HuH-7.5 (cell line): ENCODE measurements at regions not wholly inside any gene's neighbourhood (a gene's known extent, or its start where the extent isn't known, plus 50 kb on each side); places are given as distances from the start of the nearest gene placed in this dataset.
A peak's percentile ranks its signal among the peaks of the same experiment; 100 is the strongest.

Experiments used
- DNase-seq: peaks from one replicate; pipeline ENCODE4 v3.0.0; 2011; ENCODE audit warnings: low spot score

DNA sequence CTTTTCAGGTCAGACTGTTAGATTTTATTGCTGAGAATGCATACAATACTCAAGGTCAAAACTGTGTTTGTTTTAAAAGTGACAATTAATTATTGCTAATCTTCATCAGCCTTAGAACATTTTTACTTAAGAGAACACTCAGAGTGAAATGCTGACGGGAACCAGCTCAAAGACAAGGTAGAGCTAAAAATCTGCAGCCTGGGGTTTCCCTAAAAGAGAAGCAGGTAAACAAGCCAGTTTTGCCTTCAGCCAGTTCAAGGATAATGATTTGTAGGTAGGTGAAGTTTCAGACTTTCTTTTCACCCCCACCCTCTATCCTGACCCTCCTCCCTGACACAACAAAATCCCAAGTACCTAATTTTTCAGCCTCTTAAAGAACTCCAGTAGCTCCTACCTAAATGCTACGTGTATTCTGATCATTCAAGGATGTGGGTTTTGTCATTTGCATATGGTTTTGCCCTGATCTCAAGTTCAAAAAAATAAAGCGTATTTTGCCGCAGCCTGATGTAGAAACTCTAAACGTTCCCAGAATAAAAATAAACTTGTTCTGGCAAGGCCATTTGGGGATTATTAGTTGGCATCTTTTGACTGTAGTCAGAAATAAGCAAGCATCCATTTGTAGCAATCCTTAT lies 407.2 kb downstream of the EFNA5 start:
- DNase-seq = no peak

DNA sequence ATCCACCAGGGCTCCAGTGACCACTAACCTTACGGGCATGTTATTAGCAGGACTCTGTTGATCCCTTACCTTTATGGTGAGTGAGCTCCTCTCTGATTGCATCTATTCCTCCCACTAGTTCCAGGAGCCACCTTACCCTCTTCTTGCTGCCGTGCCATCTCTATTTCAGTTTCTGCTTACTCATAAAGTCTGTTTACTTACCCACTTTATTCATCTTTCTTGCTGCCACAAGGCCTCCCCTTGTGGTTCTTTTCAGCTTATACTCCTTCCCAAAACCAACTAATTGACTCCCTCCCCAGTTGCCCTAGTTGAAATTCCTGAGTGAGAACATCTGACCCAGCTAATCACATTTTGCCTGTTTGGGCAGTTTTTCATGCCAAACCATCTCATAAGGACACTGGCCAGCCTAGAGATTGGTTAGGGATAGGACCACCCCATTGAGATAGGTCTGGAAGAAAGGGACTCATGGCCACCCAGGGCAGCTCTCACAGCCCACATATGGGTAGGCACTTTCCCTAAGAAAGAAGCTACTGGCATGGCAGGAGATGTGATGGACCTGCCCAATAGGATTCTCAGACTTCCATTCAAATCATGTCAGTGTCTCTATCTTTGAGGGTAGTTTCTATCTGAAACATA lies 412.7 kb downstream of the EFNA5 start:
- no peak for DNase-seq

GRCh38 chr5:107254902-107255234 lies 415.9 kb downstream of the EFNA5 start:
- no peak for DNase-seq

DNA sequence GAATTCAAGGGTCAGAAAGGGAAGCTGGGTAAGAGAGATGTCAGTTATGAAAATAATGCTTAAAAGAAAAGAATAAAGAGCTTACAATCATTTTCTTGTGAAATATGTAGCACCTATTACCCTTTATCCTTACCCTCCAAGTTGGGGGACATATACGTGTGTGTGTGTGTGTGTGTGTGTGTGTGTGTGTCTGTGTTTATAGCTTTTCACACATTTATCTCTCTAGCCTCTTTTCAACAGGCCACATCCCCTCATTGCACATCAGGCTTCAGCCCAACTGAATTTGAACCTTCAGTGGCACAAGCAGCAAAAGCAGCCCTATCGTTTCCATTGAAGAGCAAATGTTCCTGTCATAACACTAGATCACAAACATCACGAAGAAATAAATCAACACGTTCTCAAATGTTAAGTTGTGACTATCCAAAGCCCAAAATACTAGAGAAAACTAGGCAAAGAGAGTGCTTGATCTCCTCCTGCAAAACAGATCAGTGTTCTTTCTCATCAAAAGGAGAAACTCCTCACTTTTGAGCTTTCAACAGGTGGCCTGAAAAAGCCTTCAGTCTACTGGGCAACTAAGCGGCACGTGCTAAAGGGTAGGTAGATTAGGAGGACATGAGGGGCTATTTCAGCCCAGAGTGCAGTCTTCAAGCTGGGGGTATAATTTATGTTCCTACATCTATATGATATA lies 416.4 kb downstream of the EFNA5 start:
- DNase-seq = no peak

DNA sequence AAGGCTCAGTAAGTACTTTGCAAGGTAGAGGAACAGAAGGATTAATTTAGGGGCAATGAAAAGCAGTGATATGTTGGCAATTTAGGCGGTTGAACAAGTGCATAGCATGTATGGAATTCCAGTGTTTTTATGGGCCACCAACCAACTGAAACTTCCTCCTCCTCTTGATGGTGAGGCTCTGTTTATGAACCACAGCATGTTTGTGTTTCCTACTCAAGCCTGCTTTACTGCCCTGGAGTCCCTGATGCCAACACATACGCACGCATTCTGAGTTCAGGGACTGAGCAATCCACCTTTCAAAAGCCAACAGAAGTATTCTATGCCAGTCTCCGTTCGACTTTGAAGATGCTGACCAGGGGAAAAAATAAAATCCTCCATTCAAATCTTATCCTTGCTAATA lies 417.5 kb downstream of the EFNA5 start:
- no peak for DNase-seq

DNA sequence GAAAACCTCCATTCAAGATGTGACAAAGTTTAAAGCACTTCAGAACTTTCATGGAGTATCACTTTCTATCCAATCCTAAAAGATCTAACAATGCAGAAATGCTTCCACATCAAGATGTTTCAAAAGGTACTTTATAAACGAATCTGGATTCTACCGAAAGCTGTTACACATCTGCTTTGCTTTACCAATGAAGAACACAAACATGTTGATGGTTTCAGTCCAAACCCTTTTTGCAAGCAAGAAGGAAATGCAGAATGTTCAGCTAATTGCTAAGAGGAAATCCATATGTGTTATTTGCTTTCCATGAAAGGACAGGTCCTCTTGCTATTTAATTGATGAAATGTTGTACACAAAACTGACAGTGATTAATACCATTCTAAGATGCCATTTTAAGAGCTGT lies 419.6 kb downstream of the EFNA5 start:
- no peak for DNase-seq

- peak; percentile 10 for DNase-seq
These were observed 422.6 kb downstream of the EFNA5 start for GRCh38 chr5:107248066-107248695.

GRCh38 chr5:107247427-107247826 lies 423.3 kb downstream of the EFNA5 start:
- DNase-seq = no peak

DNA sequence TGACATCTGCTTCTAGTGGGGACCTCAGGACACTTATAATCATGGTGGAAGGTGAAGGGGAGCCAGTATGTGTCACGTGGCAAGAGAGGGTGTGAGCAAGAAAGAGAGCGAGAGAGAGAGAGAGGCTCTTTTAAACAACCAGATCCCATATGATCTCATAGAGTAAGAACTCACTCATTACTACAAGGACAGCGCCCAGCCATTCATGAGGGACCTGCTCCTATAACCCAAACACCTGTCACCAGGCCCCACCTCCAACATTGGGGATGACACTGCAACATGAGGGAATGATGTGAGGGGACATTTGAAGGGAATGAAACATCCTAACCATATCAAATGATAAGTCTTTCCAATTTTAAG lies 427.5 kb downstream of the EFNA5 start:
- DNase-seq = no peak

DNA sequence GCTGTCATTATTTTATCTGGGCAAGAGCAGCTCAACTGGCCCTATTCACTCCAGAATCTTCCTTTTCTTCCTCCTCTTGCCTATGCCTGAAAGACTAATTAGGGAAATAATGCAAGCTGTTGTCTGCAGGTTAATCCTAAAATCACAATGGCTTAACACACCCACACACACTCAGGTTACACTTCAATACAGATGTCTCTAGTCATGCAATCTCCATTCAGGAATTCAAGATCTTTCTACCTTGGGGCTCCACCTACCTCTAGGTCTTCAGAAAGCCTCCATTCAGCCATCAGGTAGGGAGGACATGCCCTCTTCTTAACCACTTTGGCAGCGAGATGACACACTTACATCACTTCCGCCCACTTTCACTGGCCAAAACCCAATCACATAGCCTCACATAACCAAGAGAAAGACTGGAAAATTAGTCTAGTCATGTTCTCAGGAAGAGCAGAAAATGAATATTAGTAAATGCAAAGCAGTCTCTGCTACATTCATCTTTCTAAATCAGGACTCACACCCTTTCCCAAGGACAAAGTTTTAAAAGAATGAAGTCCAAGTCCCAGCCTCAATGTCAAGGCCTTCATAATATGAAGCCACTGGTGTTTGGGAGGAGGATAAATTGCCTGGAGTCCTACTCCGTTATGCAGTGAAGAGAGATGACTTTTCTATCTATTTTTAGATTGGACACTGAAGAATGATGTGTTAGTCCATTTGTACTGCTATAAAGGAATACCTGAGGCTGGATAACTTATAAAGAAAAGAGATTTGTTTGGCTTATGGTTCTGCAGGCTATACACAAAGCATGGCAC lies 428.1 kb downstream of the EFNA5 start:
- DNase-seq = no peak

GRCh38 chr5:107241841-107242240 lies 428.9 kb downstream of the EFNA5 start:
- DNase-seq = no peak

DNA sequence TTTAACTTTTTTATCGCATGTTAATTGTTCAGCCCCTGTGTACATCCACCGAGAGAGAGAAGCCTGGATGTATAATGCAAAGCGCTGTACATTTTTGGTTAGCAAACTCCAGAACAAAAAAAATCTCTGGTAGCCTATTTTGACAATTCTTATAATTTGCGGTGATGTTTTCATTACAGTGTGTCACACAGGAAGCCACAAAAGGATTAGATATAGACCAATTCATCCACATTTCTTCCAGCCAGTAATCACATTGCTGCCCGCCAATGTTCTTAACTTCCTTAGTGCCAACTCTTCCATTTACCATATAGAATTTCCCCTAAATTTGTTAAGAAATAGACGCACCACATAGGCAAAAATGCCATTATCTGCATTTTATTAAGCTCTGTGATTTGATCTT lies 435.6 kb downstream of the EFNA5 start:
- no peak for DNase-seq

- DNase-seq = no peak
These were observed 437.9 kb downstream of the EFNA5 start for GRCh38 chr5:107232788-107233187.

DNA sequence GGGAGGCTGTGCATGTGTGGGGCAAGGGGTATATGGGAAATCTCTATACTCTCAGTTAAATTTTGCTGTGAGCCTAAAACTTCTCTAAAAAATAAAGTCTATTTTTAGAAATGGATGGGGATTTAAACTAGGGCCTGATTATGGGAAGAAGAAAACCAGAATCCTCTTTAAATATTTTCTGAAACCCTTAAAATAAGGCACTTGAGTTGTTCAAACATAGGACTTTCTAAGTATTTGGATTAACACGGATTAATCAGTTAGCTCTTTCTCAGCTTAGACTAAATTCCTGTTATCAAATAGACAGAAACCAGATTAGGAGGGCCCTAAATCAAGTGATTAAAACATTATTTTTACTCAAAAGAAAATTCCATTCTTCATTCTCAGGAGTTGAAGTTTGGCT lies 438.4 kb downstream of the EFNA5 start:
- no peak for DNase-seq

DNA sequence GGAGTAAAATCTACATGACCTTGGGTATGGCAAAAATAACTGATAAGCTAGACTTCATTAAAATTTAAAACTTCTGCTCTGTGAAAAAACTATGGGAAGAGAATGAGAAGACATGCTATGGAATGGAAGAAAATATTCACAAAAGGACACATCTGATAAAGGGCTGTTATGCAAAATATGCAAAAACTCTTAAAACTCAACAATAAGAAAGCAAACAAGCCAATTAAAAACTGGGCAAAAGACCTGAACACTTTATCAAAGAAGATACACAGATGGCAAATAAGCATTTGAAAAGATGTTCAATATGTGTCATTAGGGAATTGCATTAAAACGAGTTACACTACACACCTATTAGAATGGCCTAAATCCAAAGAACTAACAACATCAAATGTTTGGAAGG lies 439.5 kb downstream of the EFNA5 start:
- no peak for DNase-seq

DNA sequence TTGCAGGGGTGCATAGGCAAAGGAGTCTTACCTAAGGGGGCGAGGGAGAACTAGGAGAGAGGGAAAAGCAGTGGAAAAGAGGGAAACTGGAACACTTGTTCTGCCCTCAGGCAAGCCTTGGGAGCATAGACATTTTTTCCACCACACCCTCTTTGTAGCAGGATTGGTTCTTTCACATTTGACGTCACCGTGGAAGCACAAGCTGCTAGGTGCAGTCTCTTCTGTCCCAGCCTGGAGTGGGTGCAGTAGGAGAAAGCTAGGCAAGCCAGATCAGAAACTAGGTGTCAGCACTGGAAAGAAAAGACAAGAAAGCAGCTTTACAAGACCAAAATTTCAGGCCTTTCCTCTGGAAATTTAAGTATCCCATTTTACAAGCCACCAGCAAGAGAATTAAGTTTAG lies 440.4 kb downstream of the EFNA5 start:
- DNase-seq = no peak

- no peak for DNase-seq
These were observed 442.5 kb downstream of the EFNA5 start for GRCh38 chr5:107228226-107228625.

DNA sequence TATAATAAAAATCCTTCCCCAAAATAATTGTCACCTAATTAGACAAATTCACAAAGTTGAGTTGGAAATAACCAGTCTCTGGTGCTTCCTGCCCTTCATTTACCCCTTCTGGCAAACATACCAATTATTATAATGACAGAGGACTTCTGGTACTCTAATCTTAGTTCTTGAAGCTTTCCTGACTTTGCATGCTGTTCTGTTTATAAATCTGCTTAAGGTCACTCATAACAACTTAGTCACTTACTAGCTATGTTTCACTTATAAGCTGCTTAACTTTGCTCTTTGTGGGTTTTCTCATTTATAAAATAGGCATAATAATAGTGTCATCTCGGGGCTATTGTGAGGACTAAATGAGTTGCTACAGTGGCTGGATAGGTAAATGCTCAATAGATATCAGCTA lies 446.5 kb downstream of the EFNA5 start:
- no peak for DNase-seq

DNA sequence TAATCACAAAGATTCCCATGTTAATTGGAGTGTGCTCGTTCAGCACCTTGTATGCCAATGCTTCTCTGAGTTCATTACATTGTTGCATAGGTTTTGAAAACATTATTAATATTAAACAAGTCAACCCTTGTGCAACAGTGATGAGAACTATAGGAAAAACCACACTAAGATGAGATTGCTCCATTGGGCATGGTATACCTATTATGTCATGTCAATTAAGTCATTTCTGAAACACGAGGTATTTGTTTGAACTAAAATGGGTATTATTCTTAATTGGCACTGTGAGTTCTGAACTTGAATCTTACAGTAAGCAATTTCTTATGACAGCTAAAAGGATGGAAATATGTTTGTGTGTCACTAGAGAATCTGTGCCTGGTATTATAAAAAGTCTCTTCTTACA lies 447.7 kb downstream of the EFNA5 start:
- no peak for DNase-seq

DNA sequence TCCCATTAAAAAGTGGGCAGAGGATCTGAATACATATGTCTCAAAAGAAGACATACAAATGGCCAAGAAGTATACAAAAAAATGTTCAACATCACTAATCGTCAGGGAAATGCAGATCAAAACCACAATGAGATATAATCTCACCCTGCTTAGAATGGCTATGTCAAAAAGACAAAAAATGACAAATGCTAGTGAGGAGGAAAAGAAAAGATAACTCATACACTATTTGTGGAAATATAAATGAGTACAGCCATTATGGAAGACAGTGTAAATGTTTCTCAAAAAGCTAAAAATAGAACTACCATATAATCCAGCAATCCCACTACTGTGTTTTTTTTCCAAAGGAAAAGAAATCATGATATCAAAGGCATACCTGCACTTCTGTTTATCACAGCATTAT lies 450.7 kb downstream of the EFNA5 start:
- no peak for DNase-seq

DNA sequence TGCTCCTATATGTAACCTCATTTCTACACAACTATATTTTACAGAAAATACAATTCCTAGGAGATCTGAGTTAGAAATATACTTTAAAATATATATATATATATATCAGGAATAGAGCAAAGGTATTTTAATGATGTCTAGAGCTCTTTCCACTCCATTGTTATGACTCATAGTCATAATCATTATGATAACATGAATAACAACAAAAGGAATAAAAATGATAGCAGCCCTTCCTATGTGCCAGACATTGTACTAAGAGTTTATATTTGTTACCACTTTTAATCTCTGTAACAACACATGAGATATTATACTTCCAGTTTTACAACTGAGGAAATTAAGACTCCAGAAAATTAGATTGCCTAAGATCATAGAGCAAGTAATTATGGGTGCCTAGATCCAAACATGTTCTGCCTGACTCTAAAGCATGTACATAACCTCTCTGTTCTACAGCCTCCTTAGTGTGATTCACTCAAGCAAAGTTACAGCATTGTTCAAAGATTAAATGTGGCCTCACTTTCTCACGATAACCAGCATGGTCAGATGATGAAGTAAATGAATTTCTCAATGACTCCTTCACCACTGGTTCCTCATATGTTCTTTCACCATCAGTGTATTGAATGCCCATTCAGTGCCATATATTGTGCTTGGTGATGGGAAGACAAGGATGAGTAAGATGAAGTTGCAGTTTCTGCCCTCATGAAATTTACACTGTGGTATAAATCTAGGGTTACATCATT lies 452.1 kb downstream of the EFNA5 start:
- no peak for DNase-seq

DNA sequence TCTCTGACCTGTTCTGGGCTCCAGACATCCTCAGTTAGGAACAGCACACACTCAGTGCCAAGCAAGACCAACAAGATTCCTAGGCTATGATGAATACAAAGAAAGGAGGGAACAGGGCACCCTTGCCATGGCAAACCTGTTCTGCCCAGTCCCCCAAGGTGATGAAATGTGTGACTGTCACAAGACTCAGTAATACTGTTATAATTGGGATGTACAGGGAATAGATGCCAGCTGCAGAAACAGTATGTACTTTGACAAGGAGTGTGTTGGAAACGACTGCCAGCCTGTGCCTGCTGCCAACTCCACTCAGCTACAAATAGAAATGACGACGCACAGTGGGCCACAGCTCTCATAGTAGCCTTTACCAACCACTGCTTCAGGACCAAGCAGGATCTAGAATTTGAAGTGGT lies 453.0 kb downstream of the EFNA5 start:
- no peak for DNase-seq
